Activated CD8-positive, alpha-beta memory T cell treated with anti-CD3 and anti-CD28 coated beads, Interleukin-2, amount 10 ng/mL, durations not matched to agents 7 days and 5 days (primary cell): ENCODE measurements at regions not wholly inside any gene's neighbourhood (a gene's known extent, or its start where the extent isn't known, plus 50 kb on each side); places are given as distances from the start of the nearest gene placed in this dataset.

ENCODE experiments used
- ATAC-seq: fragments of 150-1000 bp; cut with Tn5 transposase; one replicate; pipeline ENCODE4 v1.10.0; 2021; ENCODE audit warnings: moderate library complexity
- CTCF ChIA-PET: fragments of 350-600 bp; sonication (Branson Sonifier 250); formaldehyde crosslinking; loops from one replicate; lab custom pipeline; 2021; ENCODE audit warnings: antibody characterized with exemption; lab: Charles Lee
- DNase-seq: peaks from one replicate; pipeline ENCODE4 v3.0.0-alpha.2; 2020
- H3K27ac Mint-ChIP-seq: one replicate; pipeline ENCODE4 v1.8.0; 2021; ENCODE audit warnings: mild to moderate bottlenecking, mixed read lengths
- H3K27me3 Mint-ChIP-seq: one replicate; pipeline ENCODE4 v1.8.0; 2021; ENCODE audit warnings: mixed read lengths
- H3K36me3 Mint-ChIP-seq: one replicate; pipeline ENCODE4 v1.8.0; 2021; ENCODE audit warnings: mild to moderate bottlenecking, mixed read lengths
- H3K4me1 Mint-ChIP-seq: one replicate; pipeline ENCODE4 v1.8.0; 2021; ENCODE audit warnings: mixed read lengths
- H3K4me3 Mint-ChIP-seq: one replicate; pipeline ENCODE4 v1.8.0; 2021; ENCODE audit warnings: mild to moderate bottlenecking, moderate library complexity, mixed read lengths
- H3K9me3 Mint-ChIP-seq: one replicate; pipeline ENCODE4 v1.8.0; 2022; ENCODE audit warnings: low read depth, mixed read lengths

DNA sequence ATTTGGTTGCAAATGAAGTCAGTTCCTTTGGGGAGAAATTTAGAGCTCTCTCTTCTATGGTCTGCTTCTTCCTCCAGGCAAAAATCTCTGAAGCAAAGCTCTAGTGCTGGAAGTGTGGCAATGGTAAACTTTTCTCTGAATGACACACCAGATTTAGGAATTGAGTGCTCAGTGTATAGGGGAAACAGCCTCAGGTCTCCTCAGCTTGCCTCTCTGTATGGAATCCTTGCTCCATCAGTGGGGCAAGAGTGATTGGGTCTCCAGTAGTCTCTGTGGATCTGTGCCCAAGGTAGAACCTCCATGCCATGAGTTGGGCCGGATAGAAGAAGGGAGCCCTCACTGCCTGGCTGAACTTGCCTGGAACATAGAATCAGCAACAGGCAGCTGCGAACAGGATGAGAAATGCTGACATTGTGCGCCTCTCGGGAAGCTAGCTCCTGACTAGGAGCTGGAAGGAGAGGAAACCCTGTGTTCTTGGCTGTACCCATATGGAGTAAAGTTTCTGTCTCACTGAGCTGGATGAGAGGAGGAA, 156.1 kb downstream of the WNT7A start:
- Mint-ChIP-seq H3K36me3 (no peaks in the 10 kb centered on the region), H3K27me3 (peaks cover 27% of the 10 kb centered on the region), H3K4me1 (no peaks in the 10 kb centered on the region), H3K27ac (no peak overlapping the region), H3K9me3 (peaks cover 2% of the 10 kb centered on the region), H3K4me3 (no peak overlapping the region)
- peak; percentile 27 for DNase-seq
- ATAC-seq, result no peak
- CTCF ChIA-PET, result interaction anchor here (1.3 kb wide), 1 partner anchor 66 kb away, joined by 4 read pairs; no protein-coding TSS in a partner anchor

DNA sequence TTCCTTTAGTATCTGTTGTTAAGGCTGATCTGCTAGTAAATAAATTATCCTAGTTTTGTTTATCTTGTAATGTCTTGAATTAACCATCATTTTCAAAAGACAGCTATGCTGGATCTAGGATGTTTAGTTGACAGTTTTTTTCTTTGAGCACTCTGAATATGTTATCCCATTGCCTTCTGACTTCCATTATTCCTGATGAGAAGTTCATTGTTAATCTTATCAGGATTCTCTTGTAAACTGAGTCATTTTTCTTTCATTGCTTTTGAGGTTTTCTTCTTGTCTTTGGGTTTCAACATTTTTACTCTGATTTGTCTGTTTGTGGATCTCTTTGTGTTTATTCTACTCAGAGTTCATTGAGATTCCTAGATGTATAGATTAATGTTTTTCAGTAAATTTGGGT, 157.7 kb downstream of the WNT7A start:
- Mint-ChIP-seq H3K9me3 (peaks cover 2% of the 10 kb centered on the region), H3K27me3 (peaks cover 23% of the 10 kb centered on the region), H3K4me3 (no peak overlapping the region), H3K27ac (no peak overlapping the region), H3K36me3 (no peaks in the 10 kb centered on the region), H3K4me1 (no peaks in the 10 kb centered on the region)
- DNase-seq, result no peak
- ATAC-seq, result no peak
- CTCF ChIA-PET, result no interaction called here

DNA sequence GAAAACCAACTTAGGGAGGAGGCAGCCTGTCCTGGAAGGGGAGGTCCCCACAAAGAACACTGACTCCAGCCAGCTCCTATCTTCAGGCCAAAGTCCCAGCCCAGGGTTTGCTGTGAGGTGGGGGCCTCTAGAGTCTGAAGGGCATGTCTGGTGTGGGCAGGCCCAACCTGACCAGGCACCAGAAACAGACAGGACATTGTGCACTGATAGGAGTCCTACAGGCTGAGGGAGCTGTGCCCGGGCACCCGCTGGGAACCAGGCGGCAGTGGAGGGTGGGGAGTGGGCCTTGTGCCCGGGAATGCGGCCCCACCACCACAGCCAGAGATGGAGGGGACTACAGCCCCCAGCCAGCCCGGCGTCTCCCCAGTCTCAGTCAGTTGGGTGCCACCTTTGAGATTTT, 161.4 kb downstream of the WNT7A start:
- H3K36me3 Mint-ChIP-seq, result no peaks in the 10 kb centered on the region
- H3K27me3 Mint-ChIP-seq, result peaks cover 1% of the 10 kb centered on the region
- no peak overlapping the region for H3K4me3 Mint-ChIP-seq
- no peak overlapping the region for H3K27ac Mint-ChIP-seq
- peaks cover 2% of the 10 kb centered on the region for H3K9me3 Mint-ChIP-seq
- no peaks in the 10 kb centered on the region for H3K4me1 Mint-ChIP-seq
- CTCF ChIA-PET, result no interaction called here
- DNase-seq (peak; percentile 30), ATAC-seq (no peak)

DNA sequence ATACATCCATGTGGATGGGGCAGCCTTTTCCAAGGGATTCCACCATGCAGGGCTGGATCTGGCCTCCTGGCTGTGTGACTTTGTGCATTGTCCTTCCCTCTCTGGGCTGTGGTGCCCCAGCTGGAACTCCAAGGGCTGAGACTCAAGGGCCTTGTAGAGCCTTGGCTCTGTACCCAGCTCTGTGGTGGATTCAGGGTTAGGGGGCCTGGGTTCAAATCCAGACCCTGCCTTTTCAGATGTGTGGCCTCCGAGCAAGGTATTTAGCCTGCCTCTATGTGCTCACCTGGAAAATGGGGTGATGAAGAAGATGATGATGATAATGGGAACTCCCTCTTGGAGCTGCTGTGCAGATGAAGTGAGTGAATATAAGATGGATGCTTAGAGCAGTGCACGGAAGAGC, 161.9 kb downstream of the WNT7A start:
- Mint-ChIP-seq H3K27ac (no peak overlapping the region), H3K4me3 (no peak overlapping the region), H3K4me1 (no peaks in the 10 kb centered on the region), H3K36me3 (no peaks in the 10 kb centered on the region), H3K27me3 (no peaks in the 10 kb centered on the region), H3K9me3 (peaks cover 2% of the 10 kb centered on the region)
- ATAC-seq (no peak), DNase-seq (peak; percentile 38)
- CTCF ChIA-PET, result no interaction called here

DNA sequence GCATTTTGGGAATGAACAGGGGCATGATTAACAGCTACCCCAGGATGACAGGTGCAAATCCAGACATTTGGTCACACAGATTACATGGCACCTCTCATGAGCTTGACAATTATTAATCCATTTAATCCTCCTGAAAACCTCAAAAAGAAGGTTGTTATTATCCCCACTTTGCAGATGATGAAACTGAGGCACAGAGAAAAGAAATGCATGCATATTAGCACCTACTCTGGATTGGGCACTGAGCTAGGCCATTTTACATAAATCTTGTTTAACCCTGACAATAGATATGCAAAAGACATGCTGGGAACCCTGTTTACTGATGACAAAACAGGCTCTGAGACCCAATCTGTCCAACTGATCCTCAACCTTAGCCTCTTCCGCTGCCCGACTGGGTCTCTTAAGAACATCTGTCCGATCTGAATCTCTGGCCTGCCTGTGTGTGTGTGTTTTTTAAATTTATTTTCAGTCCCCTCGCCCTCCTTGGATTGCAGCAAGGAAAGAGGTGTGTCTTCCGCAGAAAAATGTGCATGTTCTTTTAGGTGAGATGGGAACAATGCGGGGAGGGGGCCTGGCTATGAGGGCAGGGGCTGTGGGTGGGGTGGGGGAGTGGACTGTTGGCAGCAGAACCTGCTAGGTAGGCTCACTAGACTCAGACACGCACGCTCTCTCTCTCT, 162.5 kb downstream of the WNT7A start:
- no peak overlapping the region for H3K27ac Mint-ChIP-seq
- ATAC-seq (no peak), DNase-seq (no peak)
- no peak overlapping the region for H3K4me3 Mint-ChIP-seq
- H3K27me3 Mint-ChIP-seq, result no peaks in the 10 kb centered on the region
- H3K36me3 Mint-ChIP-seq, result no peaks in the 10 kb centered on the region
- H3K9me3 Mint-ChIP-seq, result peaks cover under 1% of the 10 kb centered on the region
- CTCF ChIA-PET, result no interaction called here
- no peaks in the 10 kb centered on the region for H3K4me1 Mint-ChIP-seq

DNA sequence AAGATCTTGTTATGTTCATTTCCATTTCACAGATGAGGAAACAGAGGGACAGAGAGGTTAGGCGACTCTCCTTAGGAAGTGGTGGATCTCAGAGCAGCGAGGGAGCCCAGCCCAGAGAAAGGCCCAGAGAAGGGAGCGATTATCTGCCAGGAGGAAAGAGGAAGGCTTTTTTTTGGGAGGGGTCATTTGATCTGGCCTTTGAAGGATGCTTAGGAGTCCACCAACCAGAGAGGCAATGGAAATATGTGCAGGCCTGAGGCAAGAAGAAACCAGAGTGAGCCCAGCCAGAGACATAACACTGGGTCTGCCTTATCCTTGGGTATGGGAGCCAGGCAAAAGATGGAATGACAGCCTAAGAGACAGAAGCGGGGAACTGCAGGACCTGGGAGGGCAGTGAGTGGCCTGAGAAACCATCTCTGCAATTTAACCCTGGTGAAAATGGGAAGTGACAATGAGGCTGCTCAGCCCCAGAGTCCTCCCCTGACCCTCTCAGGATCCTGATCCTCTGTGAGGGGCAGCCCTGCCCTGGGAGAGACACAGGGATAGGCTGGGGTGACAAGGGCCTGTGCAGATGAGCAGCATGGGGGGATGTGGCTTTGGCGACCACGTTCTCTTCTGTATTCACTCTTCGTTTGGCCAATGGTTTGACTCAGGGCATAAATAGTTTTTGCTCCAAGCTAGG, 163.2 kb downstream of the WNT7A start:
- ATAC-seq, result no peak
- Mint-ChIP-seq H3K36me3 (no peaks in the 10 kb centered on the region), H3K27me3 (no peaks in the 10 kb centered on the region), H3K9me3 (no peaks in the 10 kb centered on the region), H3K4me3 (no peak overlapping the region), H3K27ac (no peak overlapping the region), H3K4me1 (no peaks in the 10 kb centered on the region)
- CTCF ChIA-PET, result no interaction called here
- DNase-seq, result peak; percentile 34

DNA sequence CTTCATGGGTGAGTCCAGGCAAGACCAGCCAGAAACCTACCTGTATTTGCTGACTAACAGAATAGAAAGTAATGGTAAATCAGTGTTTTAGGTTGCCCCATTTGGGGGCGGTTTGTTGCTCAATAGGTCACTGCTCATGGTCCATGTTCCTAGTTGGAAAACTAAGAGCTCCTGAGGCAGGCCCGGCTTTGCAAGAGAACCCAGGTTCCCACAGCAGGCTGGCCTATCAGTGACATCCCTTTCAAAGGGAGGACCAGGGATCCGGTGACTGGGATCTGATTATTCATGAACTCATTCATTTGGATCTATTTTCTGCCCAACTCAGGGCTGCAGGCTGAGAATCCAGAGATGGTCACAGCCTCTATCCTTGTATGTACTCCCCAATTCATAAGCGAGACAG, 163.9 kb downstream of the WNT7A start:
- Mint-ChIP-seq H3K27me3 (no peaks in the 10 kb centered on the region), H3K36me3 (no peaks in the 10 kb centered on the region), H3K9me3 (no peaks in the 10 kb centered on the region), H3K27ac (no peak overlapping the region), H3K4me1 (no peaks in the 10 kb centered on the region), H3K4me3 (no peak overlapping the region)
- DNase-seq (peak; percentile 30), ATAC-seq (no peak)
- CTCF ChIA-PET, result no interaction called here

DNA sequence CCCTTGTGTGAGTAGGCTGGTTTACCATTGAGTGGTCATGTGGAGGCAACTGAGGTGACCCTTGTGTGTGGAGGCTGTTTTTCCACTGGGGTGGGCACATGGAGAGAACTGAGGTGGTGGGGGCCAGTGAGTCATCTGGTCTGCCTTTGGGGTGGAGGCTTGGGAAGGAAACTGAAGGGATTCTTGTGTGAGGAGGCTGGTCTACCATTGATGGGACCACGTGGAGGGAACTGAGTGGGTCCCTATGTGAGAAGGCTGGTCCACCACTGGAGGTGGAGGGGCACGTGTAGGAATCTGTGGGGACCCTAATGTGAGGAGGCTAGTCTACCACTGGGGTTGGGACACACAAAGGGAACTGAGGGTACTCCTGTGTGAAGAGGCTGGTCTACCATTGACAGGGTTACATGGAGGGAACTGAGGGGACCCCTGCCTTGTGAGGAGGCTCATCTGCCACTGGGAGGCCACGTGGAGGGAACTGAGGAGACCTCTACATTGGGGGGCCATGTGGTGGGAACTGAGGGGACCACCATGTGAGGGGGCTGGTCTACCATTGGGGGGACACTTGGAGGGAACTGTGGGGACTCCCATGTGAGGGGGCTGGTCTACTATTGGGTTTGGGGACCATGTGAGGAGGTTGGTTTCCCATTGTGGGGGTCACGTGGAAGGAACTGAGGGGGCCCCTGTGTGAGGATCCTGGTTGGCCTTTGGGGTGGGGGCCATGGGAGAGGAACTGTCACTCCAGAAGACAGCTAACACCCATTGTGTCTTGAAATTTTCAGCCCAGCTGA, 164.5 kb downstream of the WNT7A start:
- Mint-ChIP-seq H3K4me1 (no peaks in the 10 kb centered on the region), H3K27me3 (no peaks in the 10 kb centered on the region)
- peak; percentile 37 for DNase-seq

DNA sequence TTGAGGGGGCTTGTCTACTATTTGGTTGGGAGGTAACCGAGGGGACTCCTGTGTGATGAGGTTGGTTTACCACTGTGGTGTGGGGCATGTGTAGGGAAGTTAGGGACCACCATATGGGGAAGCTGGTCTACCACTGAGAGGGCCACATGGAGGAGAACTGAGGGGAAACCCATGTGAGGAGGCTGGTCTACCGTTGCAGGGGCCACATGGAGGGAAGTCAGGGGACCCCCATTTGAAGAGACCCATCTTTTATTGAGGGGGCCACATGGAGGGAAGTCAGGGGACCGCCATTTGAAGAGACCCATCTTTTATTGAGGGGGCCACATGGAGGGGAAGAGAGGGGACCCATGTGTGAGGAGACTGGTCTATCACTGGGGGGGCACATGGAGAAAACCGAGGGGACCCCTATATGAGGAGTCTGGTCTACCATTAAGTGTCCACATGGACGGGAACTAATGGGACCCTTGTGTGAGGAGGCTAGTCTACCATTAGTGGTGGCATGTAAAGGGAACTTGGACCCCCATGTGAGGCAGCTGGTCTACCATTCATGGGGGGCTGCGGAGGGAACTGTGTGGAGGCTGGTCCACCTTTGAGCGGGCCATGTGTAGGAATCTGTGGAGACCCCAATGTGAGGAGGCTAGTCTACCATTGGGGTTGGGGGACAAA, 165.5 kb downstream of the FBLN2 start:
- CTCF ChIA-PET, result no interaction called here
- no peak overlapping the region for H3K27ac Mint-ChIP-seq
- no peak overlapping the region for H3K4me3 Mint-ChIP-seq
- ATAC-seq (no peak), DNase-seq (peak; percentile 19)
- no peaks in the 10 kb centered on the region for H3K27me3 Mint-ChIP-seq
- H3K4me1 Mint-ChIP-seq, result no peaks in the 10 kb centered on the region
- H3K9me3 Mint-ChIP-seq, result no peaks in the 10 kb centered on the region
- H3K36me3 Mint-ChIP-seq, result no peaks in the 10 kb centered on the region

More for the DNA sequence above, 164.5 kb downstream of the WNT7A start:
- H3K9me3 Mint-ChIP-seq, result no peaks in the 10 kb centered on the region
- CTCF ChIA-PET, result no interaction called here
- H3K36me3 Mint-ChIP-seq, result no peaks in the 10 kb centered on the region
- no peak overlapping the region for H3K27ac Mint-ChIP-seq
- no peak overlapping the region for H3K4me3 Mint-ChIP-seq
- no peak for ATAC-seq

DNA sequence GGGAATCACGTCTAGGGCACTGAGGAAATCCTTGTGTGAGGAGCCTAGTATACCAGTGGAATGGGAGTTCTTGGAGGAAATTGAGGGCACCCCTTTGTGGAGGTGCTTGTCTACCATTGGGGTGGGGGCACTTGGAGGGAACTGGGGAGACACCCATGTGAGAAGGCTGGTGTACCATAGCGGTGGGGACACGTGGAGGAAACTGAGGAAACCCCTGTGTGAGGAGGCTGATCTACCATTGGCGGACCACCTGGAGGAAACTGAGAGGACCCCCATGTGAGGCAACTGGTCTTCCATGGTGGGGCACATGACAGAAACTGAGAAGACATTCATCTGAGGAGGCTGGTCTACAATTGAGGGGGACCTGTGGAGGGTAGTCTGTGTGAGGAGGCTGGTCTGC, 164.5 kb downstream of the FBLN2 start:
- peak; percentile 27 for DNase-seq
- no peaks in the 10 kb centered on the region for H3K27me3 Mint-ChIP-seq
- no peaks in the 10 kb centered on the region for H3K36me3 Mint-ChIP-seq
- H3K4me3 Mint-ChIP-seq, result no peak overlapping the region
- no peak overlapping the region for H3K27ac Mint-ChIP-seq
- CTCF ChIA-PET, result no interaction called here
- no peaks in the 10 kb centered on the region for H3K9me3 Mint-ChIP-seq
- no peak for ATAC-seq
- H3K4me1 Mint-ChIP-seq, result no peaks in the 10 kb centered on the region

DNA sequence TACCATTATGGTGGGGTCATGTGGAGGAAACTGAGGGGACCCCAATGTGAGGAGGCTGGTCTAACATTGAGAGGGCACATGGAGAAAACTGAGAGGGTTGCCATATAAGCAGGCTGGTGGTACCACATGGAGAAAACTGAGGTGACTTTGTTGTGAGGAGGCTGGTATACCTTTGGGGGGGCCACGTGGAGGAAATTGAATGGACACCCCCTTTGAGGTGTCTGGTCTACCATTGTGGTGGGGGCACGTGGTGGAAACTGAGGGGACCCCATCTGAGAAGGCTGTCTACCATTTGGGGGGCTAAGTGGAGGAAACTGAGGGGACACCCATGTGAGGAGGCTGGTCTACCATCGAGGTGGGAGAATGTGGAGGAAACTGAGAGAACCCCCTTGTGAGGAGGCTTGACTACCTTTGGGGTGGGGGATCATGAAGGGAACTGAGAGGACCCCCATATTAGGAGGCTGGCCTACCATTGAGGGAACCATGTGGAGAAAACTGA, 163.8 kb downstream of the FBLN2 start:
- Mint-ChIP-seq H3K4me1 (no peaks in the 10 kb centered on the region), H3K27me3 (no peaks in the 10 kb centered on the region), H3K27ac (no peak overlapping the region), H3K36me3 (no peaks in the 10 kb centered on the region), H3K9me3 (peaks cover 1% of the 10 kb centered on the region), H3K4me3 (no peak overlapping the region)
- ATAC-seq (no peak), DNase-seq (peak; percentile 26)
- CTCF ChIA-PET, result no interaction called here

DNA sequence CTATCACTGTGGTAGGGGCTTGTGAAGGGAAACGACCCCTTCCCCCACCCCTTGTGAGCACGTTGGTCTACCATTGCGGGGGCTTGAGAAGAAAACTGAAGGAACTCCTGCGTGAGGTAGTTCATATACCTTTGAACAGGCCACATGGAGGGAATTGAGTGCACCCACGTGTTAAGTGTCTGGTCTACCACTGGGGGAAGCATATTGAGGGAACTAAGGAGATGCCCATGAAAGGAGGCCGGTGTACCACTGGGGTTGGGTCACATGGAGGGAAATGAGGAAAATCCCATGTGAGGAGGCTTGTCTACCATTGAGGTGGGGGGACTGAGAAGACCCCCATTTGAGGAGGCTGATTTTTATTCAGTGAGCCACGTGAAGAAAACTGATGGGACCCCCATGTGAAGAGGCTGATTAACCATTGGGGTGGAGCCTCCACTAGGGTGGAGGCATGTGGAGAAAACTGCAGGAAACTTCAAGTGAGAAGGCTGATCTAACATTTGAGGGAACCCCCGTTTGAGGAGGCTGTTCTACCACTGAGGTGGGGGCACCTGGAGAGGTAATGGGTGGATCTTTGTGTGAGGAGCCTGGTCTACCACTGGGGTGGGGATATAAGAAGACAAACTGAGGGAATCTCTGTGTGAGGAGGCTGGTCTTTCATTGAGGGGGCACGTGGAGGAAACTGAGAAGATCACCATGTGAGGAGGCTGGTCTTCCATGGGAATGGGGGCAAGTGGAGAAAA, 163.2 kb downstream of the FBLN2 start:
- no peak overlapping the region for H3K27ac Mint-ChIP-seq

More for the DNA sequence above, 163.2 kb downstream of the FBLN2 start:
- H3K9me3 Mint-ChIP-seq, result peaks cover 4% of the 10 kb centered on the region
- H3K27me3 Mint-ChIP-seq, result no peaks in the 10 kb centered on the region
- no peak overlapping the region for H3K4me3 Mint-ChIP-seq
- DNase-seq (no peak), ATAC-seq (no peak)
- H3K36me3 Mint-ChIP-seq, result no peaks in the 10 kb centered on the region
- CTCF ChIA-PET, result interaction anchor here (0.6 kb wide), 1 partner anchor 39 kb away, joined by 3 read pairs; no protein-coding TSS in a partner anchor
- H3K4me1 Mint-ChIP-seq, result no peaks in the 10 kb centered on the region
